GM18861 (cell line): ENCODE measurements at regions not wholly inside any gene's neighbourhood (a gene's known extent, or its start where the extent isn't known, plus 50 kb on each side); places are given as distances from the start of the nearest gene placed in this dataset.
"Not testable (repeated sequence)": the region's sequence is repeated elsewhere in the genome, so short reads cannot be mapped to it uniquely, and the experiment has no call there.

Experiments
- ATAC-seq: cut with Tn5 transposase; IDR thresholded peaks from one replicate; pipeline ENCODE4 v1.9.1; 2021; ENCODE audit not compliant: unreplicated experiment

DNA sequence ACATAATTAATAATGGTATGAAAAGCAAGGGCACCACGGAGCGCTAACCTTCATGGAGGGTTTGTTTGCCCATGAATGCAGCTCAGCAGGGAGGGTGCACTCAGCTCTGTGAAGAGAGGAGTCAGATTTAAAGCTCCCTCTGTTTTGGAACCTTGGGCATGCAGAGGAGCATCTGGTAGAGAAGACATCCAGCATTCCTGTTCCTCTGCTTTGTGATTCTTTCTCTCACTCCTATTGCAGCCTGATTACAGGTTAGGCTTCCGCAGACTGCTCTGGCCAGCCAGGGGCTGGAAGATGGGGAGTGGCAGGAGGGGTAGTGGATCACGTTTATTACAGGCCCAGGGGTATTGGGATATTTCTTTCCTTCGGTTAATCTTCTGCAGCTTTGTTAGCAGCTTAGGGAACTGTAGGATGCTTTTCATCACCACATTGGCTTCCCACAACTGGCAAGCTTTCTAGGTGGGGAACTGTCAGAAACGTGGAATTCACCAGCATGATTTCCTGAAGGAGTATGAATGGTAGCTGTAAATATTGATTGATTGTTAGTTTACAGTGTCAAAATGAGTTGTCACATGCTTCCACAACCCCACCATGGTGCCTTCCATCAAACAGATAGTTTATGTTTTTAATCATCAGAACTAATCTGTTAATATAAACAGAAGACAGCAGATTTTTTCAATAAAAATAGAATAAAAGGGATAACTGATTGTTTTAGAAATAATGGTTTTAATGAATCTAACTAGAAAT lies 201.1 kb downstream of the VAPA start:
- ATAC-seq = no peak

DNA sequence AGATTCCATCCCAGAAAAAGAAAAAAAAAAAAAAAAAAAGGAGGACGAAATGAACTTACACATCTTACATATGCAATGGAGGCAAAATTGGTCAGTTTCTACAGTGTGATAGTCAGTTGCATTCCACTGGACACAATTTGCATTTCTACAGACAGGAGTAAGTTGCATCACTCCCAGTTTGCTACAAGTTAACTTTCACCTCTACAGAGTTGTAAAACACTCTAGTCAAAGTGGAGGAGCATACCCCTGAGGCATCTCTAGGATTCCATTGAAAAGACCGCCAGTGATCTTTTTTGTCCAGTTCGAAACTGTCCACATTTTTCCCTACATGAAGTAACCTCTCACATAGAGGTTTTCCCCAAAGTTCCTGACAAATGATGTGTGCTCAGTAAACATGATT lies 202.8 kb downstream of the VAPA start:
- no peak for ATAC-seq

DNA sequence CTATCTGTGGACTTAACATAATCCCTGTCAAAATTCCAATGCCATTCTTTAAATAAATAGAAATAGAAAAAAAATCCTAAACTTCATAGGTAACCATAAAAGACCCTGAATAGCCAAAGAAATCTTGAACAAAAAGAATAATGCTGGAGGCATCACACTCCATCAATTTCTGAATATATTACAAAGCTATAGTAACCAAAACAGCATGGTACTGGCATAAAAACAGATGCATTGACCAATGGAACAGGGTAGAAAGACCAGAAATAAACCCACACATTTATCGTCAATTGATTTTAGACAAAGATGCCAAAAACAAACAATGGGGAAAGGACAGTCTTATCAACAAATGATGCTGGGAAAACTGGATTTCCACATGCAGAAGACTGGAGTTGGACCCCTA lies 205.7 kb downstream of the VAPA start:
- ATAC-seq = no peak

DNA sequence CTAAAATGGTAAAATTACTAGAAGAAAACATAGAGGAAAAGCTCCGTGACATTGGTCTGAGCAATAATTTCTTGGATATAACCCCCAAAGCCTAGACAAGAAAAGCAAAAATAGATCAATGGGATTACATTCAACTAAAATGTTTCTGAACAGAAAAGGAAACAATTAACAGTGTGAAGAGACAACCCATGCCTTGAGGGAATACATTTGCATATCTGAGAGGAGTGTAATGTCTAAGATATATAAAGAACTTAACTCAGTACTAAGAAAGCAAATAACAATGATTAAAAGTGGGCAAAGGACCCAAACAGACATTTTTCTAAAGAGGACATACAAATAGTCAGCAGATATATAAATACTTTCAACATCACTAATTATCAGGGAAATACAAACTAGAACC lies 206.2 kb downstream of the VAPA start:
- ATAC-seq = no peak

DNA sequence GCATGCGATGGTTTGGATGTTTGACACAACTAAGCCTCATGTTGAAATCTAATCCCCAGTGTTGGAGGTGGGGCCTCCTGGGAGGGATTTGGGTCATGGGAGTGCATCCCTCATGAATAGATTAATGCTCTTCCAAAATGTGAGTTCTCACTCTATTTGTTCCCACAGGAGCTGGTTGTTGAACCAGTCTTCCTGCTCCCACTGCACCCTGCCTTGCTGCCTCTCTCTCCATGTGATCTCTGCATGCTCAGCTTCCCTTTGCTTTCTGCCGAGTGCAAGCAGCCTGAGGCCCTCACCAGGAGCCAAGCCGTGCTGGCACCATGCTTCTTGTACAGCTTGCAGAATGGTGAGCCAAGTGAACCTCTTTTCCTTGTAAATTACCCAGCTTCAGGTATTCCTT lies 206.8 kb downstream of the VAPA start:
- ATAC-seq = no peak

DNA sequence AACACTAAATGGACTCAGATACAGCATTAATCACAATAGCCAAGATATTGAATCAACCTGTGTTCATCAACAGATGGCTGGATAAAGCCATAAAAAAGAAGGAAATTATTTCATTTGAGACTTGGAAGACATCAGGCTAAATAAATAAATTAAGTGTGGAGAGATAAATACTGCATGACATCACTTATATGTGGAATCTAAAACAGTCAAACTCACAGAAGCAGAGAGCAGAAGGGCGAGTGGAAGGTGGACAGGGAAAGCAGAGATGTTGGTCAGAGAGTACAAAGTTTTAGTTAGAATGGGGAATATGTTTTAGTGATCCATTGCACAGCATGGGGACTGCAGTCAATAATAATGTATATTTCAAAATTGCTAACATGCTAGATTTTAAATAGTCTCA lies 207.2 kb downstream of the VAPA start:
- no peak for ATAC-seq

DNA sequence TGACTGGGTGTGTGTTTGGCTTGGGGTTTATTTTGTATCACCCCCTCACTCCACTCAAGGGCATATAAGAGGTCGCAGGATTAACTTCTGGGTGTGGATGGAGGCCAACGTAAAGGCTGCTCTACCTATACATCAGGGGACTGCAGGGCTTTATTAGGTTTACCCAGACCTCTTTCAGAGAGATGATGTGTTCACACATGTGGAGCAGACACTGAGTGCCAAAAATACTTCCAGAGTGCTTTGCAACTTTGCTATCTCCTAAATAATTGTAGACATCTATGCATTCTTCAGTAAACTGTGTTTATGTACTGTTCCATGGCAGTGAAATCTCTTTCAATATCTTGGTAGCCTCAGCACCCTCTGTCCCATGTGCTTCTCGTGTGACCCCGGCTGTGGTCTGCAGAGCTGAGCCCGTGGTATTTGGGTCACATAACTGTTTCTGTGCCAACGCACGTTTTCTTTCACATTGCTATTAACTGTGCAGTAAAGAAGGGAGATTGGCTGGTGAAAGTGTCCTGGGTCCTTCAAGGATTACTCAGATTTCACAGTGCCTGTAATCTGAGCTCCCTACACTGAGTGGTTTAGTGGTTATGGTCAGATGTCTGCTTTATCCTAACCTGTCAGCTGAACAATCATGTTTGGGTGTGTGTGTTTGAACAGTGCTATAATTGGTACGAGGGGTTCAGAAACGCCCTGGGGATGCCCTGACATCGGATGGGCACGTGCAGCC lies 208.1 kb downstream of the VAPA start:
- ATAC-seq = no peak

DNA sequence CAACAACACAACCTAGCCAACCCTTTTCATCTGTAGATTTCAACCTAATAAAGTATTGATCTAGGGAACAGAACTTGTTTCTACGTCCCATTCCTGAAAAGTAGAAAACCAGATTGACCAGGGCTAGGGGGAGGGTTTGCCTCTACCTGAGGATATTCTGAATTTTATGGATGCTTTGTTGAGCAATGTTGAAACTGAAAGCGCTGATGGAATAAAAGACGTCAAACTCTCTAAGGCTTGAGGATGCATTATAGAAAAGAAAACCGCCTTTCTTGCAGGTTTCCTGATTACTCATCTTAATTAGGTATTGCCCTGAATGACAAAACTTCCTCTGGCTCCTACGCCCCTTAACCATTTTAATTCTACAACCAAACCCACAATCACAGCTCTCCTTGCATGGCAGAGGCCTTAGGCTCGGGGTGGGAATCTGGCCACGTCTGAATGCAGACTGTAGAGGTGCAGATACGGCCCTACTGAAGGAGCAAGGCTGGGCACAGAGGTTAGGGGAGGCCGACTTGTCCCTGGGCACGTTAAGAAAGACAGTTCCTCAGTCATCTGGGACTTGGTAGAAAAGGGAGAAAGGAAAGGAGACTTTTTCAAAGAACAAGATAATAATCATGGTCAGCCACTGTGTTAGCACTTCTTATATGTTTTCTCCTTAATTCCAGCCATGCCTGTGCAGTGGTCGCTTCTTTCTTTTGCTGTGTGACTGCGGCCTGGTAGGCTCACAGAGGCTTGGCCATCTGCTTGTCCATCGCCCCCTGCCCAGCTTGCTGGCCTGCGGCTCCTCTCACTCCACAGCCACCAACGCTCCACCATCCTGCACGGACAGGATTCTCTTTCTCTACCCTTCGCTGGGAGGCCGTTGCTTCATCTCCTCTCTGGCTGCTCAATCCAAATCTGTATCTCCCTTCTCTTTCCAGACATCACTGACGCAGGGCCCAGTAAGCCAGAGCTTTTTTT lies 209.5 kb downstream of the VAPA start:
- no peak for ATAC-seq

DNA sequence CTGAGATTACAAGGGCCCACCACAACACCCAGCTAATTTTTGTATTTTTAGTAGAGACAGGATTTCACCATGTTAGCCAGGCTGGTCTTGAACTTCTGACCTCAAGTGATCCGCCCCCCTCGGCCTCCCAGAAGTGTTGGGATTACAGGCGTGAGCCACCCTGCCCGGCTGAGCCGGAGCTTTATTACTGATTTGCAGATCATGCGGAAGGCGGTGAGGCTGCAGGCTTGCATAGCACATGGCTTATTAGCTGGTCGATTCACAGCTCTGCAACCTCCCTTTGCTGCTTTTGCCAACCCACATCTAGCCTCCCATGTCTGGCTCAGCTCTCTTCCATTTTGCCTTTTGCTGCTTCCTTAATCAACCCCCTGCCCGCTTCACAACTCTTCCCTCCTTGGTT lies 210.3 kb downstream of the VAPA start:
- ATAC-seq = no peak

DNA sequence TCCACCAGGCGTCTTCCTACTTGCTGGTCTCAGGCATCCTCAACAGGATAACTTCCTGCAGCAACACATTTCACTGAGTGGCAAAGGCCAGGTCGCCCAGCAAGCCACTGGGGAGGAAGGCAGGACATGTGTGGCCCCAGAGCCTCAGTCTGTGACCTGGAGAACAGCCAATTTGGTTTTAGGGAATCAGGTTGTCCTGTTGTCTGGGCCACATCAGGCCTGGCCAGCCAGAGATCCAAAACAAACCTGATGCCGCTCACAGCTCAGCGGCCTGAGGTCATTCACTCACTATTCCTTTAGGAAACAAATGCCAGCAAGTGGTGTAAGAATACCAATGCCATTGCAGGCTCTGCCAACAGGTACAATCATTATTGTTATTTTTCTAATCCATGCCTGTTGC lies 210.7 kb downstream of the VAPA start:
- ATAC-seq = no peak

DNA sequence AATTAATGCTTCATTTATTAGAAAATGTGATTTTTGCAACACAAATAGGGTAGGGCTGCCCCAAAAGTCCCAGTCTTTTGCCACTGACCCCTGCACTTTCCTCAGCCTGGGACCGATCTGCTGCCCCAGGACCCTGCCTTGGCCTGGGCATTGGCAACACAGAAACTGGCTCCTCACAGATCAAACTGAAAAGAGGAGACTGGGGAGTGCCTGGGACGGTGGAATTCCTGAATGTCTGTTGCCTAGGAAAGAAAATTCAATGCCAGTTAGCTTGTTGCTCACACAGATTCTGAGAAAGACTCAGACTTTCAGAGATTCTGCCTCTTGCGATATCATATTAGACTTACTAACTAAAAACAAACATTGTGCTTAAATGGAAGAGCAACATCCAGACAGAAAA lies 211.2 kb downstream of the VAPA start:
- ATAC-seq = no peak

DNA sequence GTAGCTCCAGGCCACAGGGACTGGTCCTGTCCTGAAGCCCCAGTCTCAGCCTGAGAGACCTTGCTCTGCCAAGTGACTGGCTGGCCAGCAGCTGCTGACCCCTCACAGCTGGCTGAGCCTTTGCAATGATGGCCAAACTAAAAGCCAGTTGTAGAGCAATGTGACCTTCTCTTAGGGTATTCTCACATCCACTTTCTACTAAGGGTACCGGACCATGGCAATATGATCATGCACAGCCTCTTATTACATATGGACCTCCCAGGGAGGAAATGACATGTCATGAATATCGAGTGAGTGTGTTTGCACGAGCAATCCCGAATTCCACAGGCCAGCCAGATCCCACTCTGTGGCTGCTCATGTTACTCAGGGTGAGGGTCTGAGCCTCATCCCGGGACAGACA lies 213.9 kb downstream of the VAPA start:
- ATAC-seq = no peak

DNA sequence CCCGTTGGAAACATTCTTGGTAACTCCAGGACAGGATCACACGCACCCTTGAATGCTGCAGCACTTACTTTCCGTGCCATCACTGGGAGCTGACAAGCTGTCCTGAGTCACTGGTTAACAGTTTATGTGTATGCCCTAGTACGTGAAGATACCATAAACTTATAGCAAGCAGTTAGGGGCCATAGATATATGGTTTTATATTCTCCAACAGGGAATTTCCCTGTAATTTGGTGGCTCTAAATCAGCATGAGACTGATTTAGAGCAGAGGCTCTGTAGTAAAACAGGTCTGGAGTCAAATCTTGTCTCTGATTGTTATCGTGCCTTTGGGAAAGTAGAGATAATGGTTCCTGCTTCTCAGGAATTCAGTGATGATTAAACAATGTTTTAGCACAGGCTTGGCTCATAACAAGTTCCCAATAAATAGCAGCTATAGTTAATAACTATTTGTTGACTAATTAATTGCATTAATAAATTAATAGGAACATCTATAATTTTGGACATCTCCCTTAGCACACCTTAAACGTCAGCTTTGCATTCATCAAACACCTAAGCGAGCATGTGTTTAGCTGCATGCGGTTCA lies 215.2 kb downstream of the VAPA start:
- ATAC-seq = no peak

DNA sequence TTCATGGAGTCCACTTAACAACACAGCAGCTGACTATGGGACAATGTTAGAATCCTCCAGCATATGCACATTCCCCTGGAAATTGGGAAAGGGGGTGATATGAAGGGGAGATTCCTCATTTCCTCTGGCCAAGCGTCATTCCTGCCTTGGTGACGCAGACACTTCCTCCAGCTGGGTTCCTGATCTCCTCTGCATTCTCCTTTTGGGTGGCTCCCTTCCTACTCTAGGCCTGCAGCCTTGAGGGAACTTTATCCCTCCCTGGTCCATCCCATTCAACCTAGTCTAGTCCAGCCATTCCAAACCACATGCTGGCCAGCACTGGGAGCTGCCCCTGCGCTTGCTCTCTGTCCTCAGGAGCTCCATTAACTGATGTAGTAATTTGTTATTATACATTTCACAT lies 216.8 kb downstream of the VAPA start:
- ATAC-seq = no peak

DNA sequence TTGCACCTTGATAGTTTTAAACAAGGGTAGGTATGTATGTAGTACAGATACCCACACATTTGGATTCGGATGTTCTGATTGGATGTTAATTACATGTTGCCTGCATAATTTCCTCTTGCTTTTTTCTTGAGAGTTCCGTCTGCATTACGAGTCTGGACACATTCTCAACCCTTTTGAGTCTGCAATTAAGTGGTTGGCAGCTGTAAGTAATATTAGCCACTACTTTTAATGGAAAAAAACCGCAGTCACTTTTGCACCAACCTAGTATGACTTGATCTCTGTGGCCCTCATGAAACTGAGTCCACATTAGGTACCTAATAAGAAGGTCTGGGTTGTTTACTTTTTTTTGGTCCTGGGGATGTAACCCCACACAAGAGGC lies 217.3 kb downstream of the VAPA start:
- no peak for ATAC-seq

DNA sequence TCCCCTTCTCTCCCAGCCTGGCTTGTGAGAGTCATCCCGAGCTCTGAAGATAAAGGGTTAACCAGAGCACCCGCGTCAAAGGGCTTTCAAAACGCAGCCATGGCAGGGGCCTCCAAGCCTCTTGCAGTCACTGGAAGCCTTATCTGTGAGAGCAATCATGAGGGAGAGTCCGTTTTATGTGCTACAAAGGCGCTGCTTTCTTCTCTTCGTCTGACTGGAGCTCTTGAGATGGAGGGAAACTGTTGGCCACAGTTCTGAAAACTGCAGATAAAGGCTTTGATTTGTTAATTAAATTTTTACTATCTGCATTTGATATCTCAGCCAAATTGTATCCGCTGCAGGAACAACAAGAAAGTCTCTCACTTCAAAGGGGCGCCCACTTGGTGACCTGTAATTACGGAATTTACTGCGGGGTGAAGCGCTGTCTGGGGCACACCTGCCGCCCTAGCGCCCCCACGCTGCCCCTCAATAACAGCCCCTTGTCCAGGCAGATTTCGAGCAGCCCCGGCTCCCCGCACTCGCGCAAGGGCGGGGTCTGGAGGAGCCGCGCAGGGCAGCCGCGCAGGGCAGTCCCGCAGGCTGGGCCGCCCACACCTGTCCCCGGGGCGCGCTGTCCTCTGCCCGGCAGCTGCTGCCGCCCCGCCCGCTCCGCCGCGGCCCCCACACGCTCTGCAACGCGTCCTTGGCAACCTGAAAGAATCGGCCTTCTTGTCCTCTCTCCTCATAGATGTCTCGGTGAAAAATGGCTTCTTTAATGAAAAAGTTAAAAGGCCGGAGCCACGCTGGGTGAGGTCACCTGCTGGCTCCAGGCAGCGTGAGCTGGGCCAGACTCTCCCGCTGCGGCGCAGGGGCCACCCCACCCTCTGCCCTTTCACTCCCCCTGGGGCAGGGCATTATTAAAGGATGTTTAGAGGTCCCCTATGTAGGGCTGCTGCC lies 217.9 kb downstream of the VAPA start:
- no peak for ATAC-seq

DNA sequence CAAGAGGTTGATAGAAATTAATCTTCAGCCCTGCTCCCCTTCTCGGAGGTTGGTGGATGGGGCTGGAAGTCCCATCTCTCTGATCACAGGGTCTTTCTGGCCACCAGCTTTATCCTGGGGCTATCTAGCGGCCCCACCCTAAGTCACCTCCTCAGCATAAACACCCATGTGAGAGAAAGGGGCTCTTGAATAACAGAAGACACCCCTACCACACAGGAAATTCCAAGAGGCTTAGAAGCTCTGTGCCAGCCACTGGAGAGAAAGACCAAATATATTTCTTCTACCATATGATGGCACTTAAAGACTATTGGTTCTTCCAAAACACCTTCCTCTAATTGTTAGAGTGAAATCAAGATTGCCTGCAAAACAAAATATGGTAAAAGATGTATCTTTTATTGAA lies 219.7 kb downstream of the VAPA start:
- ATAC-seq = no peak

DNA sequence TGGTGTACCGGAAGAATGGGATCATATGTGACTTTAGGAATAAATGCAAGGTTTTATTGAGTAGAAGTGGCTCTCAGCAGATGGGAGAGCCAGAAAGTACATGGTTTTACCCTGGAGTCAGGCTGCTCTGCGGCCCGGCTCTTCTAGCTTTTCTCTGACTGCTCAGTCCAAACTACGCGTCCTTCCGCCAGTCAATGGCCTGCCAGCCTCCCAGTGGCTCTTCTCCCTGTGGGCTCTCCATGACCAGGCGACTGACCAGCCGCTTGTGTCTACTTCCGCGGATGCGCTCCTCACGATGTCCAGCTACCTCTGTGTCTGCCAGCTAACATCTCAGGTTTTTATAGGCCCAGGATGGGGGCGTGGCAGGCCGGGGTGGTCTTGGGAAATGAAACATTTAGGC lies 220.4 kb downstream of the VAPA start:
- ATAC-seq = no peak

DNA sequence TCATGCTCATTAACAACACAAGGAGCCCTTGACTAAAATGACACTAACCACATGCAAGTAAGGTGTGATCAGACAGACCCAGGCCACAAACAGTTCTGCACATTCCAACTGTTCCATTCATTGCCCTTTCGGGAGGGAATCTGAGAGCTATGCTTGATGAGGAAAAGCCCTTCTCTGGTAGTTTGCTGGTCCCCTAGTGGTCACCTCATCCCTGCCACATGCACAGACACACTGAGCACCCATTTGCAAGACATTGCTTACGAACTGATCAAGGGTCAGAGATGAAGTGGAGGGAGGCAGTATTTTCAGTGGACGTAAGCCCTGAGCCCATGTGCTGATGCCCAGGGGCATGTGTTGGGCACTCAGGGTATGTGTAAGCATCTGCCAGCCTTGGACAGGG lies 220.9 kb downstream of the VAPA start:
- ATAC-seq = not testable (repeated sequence)

DNA sequence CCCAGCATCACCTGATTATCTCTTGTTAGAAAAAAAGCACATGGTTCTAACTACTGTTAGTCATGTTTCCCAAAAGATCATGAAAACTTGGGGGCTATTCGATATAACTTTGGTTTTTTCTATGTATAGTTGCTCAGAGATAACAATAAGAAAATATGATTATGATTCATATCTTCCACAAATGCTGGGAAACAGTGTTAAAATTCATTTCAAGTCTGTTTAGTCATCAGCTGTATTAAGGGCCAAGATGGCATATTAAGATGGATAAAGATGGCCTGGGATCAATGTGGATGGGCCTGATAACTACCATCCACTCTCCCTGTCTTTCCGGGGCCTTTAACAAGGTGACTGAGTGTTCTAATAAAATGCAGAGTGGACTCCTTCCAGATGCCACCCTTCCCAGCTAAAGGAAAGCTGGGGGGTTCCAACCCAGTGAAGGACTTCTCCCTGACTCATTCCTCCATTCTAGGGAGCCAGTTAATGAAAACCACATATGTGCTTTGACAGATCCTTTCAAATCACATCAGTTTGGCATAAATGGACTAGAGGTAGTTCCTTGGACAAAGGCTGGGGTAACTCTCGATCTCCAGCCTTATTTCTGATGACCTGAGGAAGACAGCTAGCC lies 221.6 kb downstream of the VAPA start:
- ATAC-seq = no peak
